Prostate gland (tissue), 2 donors: ENCODE measurements at regions not wholly inside any gene's neighbourhood (a gene's known extent, or its start where the extent isn't known, plus 50 kb on each side); places are given as distances from the start of the nearest gene placed in this dataset.
"Not testable (repeated sequence)": the region's sequence is repeated elsewhere in the genome, so short reads cannot be mapped to it uniquely, and the experiment has no call there.

Experiments
- DNase-seq: peaks from one replicate; pipeline ENCODE4 v3.0.0-alpha.2; 2019; ENCODE audit warnings: low spot score
- H3K27ac ChIP-seq, 2 donors: fragments of 200-600 bp; sonication (generic); 2 replicates each; pipeline ENCODE4 v1.5.1; 2017 to 2019
- H3K27me3 ChIP-seq: fragments of 200-600 bp; sonication (generic); replicated peaks from 2 replicates; pipeline ENCODE4 v1.5.1; 2019; ENCODE audit not compliant: insufficient read depth
- H3K36me3 ChIP-seq, 2 donors: fragments of 200-600 bp; sonication (generic); 1 replicate in 1 of 2; 2 replicates in 1 of 2; pipeline versions ENCODE4 v1.5.1 to v1.8.1; 2017 to 2019
- H3K4me1 ChIP-seq: fragments of 200-600 bp; sonication (generic); replicated peaks from 2 replicates; pipeline ENCODE4 v1.5.1; 2019
- H3K4me3 ChIP-seq, 2 donors: fragments of 200-600 bp; sonication (generic); 2 replicates each; pipeline ENCODE4 v1.5.1; 2017 to 2019
- H3K9me3 ChIP-seq: fragments of 200-600 bp; sonication (generic); 2 replicates; pipeline ENCODE4 v1.5.1; 2017
- CTCF ChIP-seq, 4 experiments: fragments of 200-600 bp in 2 of 4; fragments of 450-650 bp in 2 of 4; sonication (generic) in 2 of 4; IDR thresholded peaks; 1 replicate in 3 of 4; 2 replicates in 1 of 4; pipeline ENCODE4 v1.5.1; 2016 to 2019; ENCODE audit warnings: antibody characterized with exemption in 4 of 4, mild to moderate bottlenecking in 2 of 4, moderate library complexity in 2 of 4
- POLR2A ChIP-seq: fragments of 450-650 bp; IDR thresholded peaks from one replicate; pipeline ENCODE4 v1.6.1; 2016; ENCODE audit warnings: antibody characterized with exemption, mild to moderate bottlenecking
- POLR2AphosphoS5 ChIP-seq: sonication (generic); formaldehyde crosslinking; IDR thresholded peaks from one replicate; pipeline ENCODE4 v1.6.1; 2017; ENCODE audit warnings: antibody characterized with exemption
- WGBS: methylation state at CpG from one replicate; pipeline ENCODE4 v1.1.5; 2018; 5-methylcytosine and 5-hydroxymethylcytosine counted together
- intact Hi-C: fragments of 100-400 bp; cut with DNase I; formaldehyde crosslinking; loops from one replicate; pipeline ENCODE4 v1.14.2; 2022

- Histone ChIP-seq H3K36me3 (no peaks in the 10 kb centered on the region), H3K27ac (no peak overlapping the region), H3K9me3 (no peaks in the 10 kb centered on the region), H3K4me3 (no peak overlapping the region), H3K4me1 (peaks cover 19% of the 10 kb centered on the region), H3K27me3 (no peaks in the 10 kb centered on the region)
- TF ChIP-seq POLR2AphosphoS5 (no peak), CTCF (IDR thresholded peaks at IDR 0.05) (no peak), POLR2A (no peak)
- no peak for DNase-seq
- intact Hi-C loops = no loop called here
- 30% methylated on average over 28 of the region's 30 CpGs for WGBS
These were observed 164.4 kb upstream of the GSE1 start for GRCh38 chr16:85448557-85449190.

- intact Hi-C loops = no loop called here
- WGBS = 74% methylated on average over 20 of the region's 20 CpGs
- no peaks in the 10 kb centered on the region for H3K27me3 ChIP-seq
- H3K27ac ChIP-seq = no peak overlapping the region
- H3K9me3 ChIP-seq = no peaks in the 10 kb centered on the region
- H3K4me1 ChIP-seq = peaks cover 19% of the 10 kb centered on the region
- no peaks in the 10 kb centered on the region for H3K36me3 ChIP-seq
- no peak for DNase-seq
- no peak for TF ChIP-seq POLR2A
- no peak for TF ChIP-seq CTCF (IDR thresholded peaks at IDR 0.05)
- no peak for TF ChIP-seq POLR2AphosphoS5
- no peak overlapping the region for H3K4me3 ChIP-seq
These were observed 163.8 kb upstream of the GSE1 start for GRCh38 chr16:85449191-85449884.

- H3K27ac ChIP-seq = no peak overlapping the region
- intact Hi-C loops = no loop called here
- 77% methylated on average over 7 of the region's 7 CpGs for WGBS
These were observed 163.3 kb upstream of the GSE1 start for GRCh38 chr16:85449885-85450245.

GRCh38 chr16:85451142-85451541 is 162.0 kb upstream of the GSE1 start:
- H3K4me3 ChIP-seq, intact Hi-C loops, DNase-seq, H3K27me3 ChIP-seq, H3K36me3 ChIP-seq, H3K4me1 ChIP-seq, H3K9me3 ChIP-seq, H3K27ac ChIP-seq: not testable (repeated sequence)
- 84% methylated on average over 11 of the region's 11 CpGs for WGBS

More at GRCh38 chr16:85449885-85450245, 163.3 kb upstream of the GSE1 start:
- no peaks in the 10 kb centered on the region for H3K27me3 ChIP-seq
- TF ChIP-seq CTCF (IDR thresholded peaks at IDR 0.05) = no peak
- no peak for TF ChIP-seq POLR2A
- TF ChIP-seq POLR2AphosphoS5 = no peak
- H3K4me3 ChIP-seq = no peak overlapping the region
- H3K4me1 ChIP-seq = peaks cover 15% of the 10 kb centered on the region
- H3K9me3 ChIP-seq = no peaks in the 10 kb centered on the region
- H3K36me3 ChIP-seq = no peaks in the 10 kb centered on the region
- no peak for DNase-seq

- no peak for TF ChIP-seq POLR2AphosphoS5
- no peak for TF ChIP-seq CTCF (IDR thresholded peaks at IDR 0.05)
- TF ChIP-seq POLR2A = no peak
- no peaks in the 10 kb centered on the region for H3K36me3 ChIP-seq
- no peak for DNase-seq
- no peaks in the 10 kb centered on the region for H3K27me3 ChIP-seq
- 86% methylated on average over 21 of the region's 32 CpGs for WGBS
- H3K4me1 ChIP-seq = peaks cover 4% of the 10 kb centered on the region
- no peaks in the 10 kb centered on the region for H3K9me3 ChIP-seq
- intact Hi-C loops = no loop called here
- H3K4me3 ChIP-seq = no peak overlapping the region
- no peak overlapping the region for H3K27ac ChIP-seq
These were observed 161.3 kb upstream of the GSE1 start for GRCh38 chr16:85451641-85452363.
